SJCRH30 (cell line): ENCODE measurements at regions not wholly inside any gene's neighbourhood (a gene's known extent, or its start where the extent isn't known, plus 50 kb on each side); places are given as distances from the start of the nearest gene placed in this dataset.

Experiments used
- DNase-seq, 2 experiments: peaks; one replicate each; pipeline ENCODE4 v3.0.0-alpha.2; 2015 to 2020
- H3K27ac ChIP-seq: fragments of 250-450 bp; sonication (Bioruptor Pico); 2 replicates; pipeline ENCODE4 v1.5.1; 2020; ENCODE audit warnings: mild to moderate bottlenecking, moderate library complexity
- H3K27me3 ChIP-seq: fragments of 250-450 bp; sonication (Bioruptor Pico); 2 replicates; pipeline ENCODE4 v1.5.1; 2020; ENCODE audit warnings: mild to moderate bottlenecking, moderate library complexity
- H3K36me3 ChIP-seq: fragments of 250-450 bp; sonication (Bioruptor Pico); 2 replicates; pipeline ENCODE4 v1.5.1; 2020; ENCODE audit warnings: mild to moderate bottlenecking, moderate library complexity
- H3K4me1 ChIP-seq: fragments of 250-450 bp; sonication (Bioruptor Pico); 2 replicates; pipeline ENCODE4 v1.5.1; 2020; ENCODE audit warnings: mild to moderate bottlenecking, moderate library complexity
- H3K4me3 ChIP-seq: fragments of 250-450 bp; sonication (Bioruptor Pico); 2 replicates; pipeline ENCODE4 v1.5.1; 2020; ENCODE audit warnings: mild to moderate bottlenecking, moderate library complexity
- H3K9me3 ChIP-seq: fragments of 250-450 bp; sonication (Bioruptor Pico); replicated peaks from 2 replicates; pipeline ENCODE4 v1.5.1; 2020; ENCODE audit warnings: mild to moderate bottlenecking, moderate library complexity

DNA sequence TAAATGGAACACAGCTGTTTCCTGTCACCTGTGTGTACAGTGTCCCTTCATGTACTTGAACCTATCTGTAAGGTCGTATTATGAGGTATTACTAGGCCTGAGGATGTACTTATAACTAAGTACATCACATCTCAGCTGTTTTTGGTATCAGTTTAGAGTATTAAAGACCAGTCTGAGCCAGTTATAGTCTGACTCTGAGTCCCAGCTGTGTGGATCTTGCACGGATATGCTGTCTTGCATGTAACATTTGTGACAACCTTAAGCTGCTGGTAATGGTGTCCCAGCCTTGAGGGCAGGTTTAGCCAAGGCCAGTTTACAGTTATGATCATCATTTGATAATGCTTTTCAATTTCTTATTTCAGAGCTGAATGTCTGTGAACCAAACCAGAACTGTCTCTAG lies 496.3 kb downstream of the SLC4A3 start:
- H3K9me3 ChIP-seq = no peaks in the 10 kb centered on the region

DNA sequence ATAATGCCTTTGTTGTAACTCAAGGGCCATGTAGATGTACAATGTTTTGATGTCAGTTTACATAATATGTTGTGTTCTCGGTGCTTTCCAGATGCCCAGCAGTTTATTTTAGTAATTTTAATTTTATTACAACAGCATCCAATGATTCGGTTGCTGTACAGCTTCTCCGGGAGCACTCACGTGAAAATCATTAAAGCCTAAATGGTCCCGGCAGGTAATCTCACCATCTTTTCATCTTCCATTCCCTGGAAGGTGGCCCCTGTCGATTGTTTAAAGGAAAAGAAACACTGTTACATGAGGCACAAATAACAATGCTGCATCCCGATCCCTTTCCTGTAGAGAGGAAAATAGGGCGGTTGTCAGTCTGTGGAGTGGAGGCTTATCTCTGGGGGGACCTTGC lies 498.1 kb downstream of the SLC4A3 start:
- H3K4me3 ChIP-seq = no peak overlapping the region
- H3K27ac ChIP-seq = no peak overlapping the region
- H3K4me1 ChIP-seq = no peaks in the 10 kb centered on the region
- H3K27me3 ChIP-seq = no peaks in the 10 kb centered on the region
- H3K36me3 ChIP-seq = no peaks in the 10 kb centered on the region
- no peak for DNase-seq
- H3K9me3 ChIP-seq = no peaks in the 10 kb centered on the region

More for the DNA sequence above, 496.3 kb downstream of the SLC4A3 start:
- no peaks in the 10 kb centered on the region for H3K36me3 ChIP-seq
- no peaks in the 10 kb centered on the region for H3K27me3 ChIP-seq
- DNase-seq = no peak
- H3K4me3 ChIP-seq = no peak overlapping the region
- H3K27ac ChIP-seq = no peak overlapping the region
- H3K4me1 ChIP-seq = no peaks in the 10 kb centered on the region

DNA sequence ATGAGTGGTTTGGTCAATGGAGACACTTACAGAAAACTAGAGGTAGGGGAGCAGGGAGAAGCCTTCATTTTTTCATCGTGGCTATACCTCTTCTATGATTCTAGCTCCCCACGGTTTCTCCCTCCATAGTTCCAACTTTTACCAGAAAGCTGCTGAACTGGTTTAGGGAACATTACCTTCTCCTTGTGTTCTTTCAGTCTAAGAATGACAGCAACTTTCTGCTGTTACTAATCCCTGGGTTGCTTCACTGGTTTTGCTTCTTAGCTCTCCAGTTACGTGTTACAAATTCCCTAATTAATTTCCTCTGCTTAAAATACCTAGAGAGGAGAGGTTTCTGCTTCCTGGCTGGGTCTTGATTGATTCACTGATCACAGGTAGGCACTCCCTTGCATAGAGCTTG lies 499.9 kb downstream of the SLC4A3 start:
- H3K27me3 ChIP-seq = no peaks in the 10 kb centered on the region
- H3K36me3 ChIP-seq = no peaks in the 10 kb centered on the region
- H3K9me3 ChIP-seq = no peaks in the 10 kb centered on the region
- no peaks in the 10 kb centered on the region for H3K4me1 ChIP-seq
- no peak overlapping the region for H3K27ac ChIP-seq
- DNase-seq = no peak
- H3K4me3 ChIP-seq = no peak overlapping the region

DNA sequence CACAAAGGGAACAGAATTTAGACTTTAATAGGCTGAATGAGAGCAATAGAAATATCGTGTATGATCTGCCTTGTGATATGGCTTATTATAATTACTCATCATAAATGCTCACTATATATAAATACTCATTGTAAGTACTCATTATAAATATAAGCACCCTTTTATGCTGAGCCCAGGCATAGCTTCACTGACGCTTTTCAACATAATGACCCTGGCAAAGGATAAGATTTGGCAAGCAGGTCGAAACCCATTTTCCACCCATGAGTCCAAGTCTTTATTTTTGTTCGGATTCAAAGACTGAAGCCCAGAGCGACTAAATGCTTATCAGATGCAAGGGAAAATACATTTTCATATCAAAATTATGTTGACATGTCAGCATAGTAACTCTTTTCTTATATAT lies 500.4 kb downstream of the SLC4A3 start:
- H3K27me3 ChIP-seq = no peaks in the 10 kb centered on the region
- no peaks in the 10 kb centered on the region for H3K4me1 ChIP-seq
- no peaks in the 10 kb centered on the region for H3K9me3 ChIP-seq
- H3K36me3 ChIP-seq = no peaks in the 10 kb centered on the region
- no peak overlapping the region for H3K4me3 ChIP-seq
- DNase-seq = no peak
- no peak overlapping the region for H3K27ac ChIP-seq

DNA sequence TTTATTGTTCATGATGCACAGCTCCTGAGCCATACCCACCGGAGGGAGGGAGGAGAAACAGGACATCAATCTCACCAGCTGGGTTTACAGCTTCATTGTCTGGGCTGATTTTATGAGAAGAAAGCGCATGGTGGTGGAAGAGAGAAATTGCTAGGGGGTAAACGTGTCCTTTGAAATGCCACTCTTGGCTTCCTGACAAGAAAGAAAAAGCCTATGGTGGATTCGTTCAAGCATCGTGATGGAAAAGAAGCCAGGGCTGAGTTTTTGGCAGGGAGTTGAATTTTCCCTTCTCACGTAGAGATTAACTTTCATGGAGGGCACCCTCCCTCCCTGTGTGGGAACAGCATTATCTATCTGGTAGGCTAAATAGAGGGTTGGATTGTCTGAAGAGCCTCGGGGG lies 502.0 kb downstream of the SLC4A3 start:
- Histone ChIP-seq H3K36me3 (no peaks in the 10 kb centered on the region), H3K27ac (no peak overlapping the region), H3K27me3 (no peaks in the 10 kb centered on the region), H3K4me3 (no peak overlapping the region), H3K4me1 (no peaks in the 10 kb centered on the region), H3K9me3 (no peaks in the 10 kb centered on the region)
- no peak for DNase-seq

DNA sequence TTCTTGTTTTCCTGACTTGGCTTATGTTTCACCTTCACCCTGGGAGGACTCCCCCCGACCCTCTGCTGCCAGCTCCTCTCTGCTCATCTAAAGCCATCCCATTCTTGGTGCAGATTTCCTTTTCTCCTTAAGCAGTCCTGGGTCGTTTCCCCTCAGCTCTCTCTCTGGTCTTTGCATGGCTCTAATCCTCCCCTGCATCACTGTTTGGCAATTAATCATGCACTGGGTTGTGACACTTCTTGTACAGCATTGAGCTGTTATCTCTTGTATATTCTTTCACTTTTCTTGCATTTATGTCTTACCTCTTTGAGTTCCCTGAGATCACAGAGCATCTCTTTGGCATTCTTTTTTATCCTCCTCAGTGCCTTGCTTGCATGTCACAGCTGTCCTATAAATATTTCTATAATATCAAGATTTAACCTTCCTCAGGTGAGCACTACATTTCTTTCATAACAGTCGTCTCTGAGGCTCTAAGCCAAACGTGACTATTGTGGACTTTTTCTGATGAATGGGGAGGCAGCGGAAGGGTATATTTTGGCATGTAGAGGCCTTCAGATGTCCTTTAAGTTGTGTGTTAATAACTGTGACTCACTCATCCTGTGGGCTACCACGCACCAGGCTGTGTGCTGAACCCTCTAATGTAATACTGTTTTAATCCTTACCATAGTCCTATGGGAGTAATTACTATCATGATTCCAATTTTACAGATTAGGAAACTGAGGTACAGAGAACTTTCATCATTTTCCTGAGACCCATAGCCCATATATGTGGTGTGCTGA lies 507.5 kb downstream of the SLC4A3 start:
- Histone ChIP-seq H3K4me1 (no peaks in the 10 kb centered on the region), H3K9me3 (no peaks in the 10 kb centered on the region), H3K27me3 (no peaks in the 10 kb centered on the region), H3K36me3 (no peaks in the 10 kb centered on the region), H3K4me3 (no peak overlapping the region), H3K27ac (no peak overlapping the region)
- DNase-seq = no peak

DNA sequence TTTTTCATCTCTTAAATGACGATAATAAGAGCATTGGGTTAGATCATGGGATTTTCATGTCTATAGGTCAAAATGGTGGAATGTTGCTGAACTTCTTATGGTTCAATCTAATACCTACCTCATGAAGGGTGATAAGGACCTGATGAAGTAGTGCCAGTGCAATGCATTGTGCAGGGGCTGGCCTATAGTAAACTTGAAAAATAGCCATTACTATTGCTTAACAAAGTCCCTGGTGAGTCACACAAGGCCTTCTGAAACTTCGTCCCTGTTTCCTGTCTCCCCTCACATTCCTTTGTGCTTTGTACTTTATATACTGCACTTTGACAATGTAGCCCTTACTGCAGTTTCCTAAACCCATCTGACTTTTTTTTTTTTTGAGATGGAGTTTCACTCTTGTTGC lies 515.9 kb downstream of the SLC4A3 start:
- Histone ChIP-seq H3K4me3 (no peak overlapping the region), H3K9me3 (no peaks in the 10 kb centered on the region), H3K4me1 (no peaks in the 10 kb centered on the region), H3K27ac (no peak overlapping the region), H3K27me3 (no peaks in the 10 kb centered on the region), H3K36me3 (no peaks in the 10 kb centered on the region)
- DNase-seq = no peak

DNA sequence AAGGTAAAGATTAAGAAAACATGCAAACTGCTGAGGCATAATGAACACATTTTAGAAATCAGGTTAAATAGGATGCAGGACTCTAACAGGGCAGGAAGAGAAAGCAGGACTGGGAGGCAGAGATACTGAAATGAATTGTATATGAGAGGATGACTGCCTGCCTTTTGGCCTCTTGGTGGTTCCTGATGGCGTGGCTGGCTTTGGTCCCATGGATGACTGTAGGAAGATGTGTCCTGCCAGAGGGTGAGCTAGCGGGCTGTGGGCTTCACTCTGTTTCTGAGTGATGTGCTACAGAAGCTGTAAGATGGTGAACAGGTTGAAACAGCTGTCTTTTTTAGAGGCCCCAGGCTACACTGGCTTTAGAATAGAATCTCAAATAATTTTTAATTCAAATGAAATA lies 517.0 kb downstream of the SLC4A3 start:
- no peaks in the 10 kb centered on the region for H3K9me3 ChIP-seq
- no peaks in the 10 kb centered on the region for H3K36me3 ChIP-seq
- no peak overlapping the region for H3K4me3 ChIP-seq
- no peak overlapping the region for H3K27ac ChIP-seq
- peak in 1 of 2 experiments; percentile 7 for DNase-seq
- H3K27me3 ChIP-seq = no peaks in the 10 kb centered on the region
- H3K4me1 ChIP-seq = no peaks in the 10 kb centered on the region

DNA sequence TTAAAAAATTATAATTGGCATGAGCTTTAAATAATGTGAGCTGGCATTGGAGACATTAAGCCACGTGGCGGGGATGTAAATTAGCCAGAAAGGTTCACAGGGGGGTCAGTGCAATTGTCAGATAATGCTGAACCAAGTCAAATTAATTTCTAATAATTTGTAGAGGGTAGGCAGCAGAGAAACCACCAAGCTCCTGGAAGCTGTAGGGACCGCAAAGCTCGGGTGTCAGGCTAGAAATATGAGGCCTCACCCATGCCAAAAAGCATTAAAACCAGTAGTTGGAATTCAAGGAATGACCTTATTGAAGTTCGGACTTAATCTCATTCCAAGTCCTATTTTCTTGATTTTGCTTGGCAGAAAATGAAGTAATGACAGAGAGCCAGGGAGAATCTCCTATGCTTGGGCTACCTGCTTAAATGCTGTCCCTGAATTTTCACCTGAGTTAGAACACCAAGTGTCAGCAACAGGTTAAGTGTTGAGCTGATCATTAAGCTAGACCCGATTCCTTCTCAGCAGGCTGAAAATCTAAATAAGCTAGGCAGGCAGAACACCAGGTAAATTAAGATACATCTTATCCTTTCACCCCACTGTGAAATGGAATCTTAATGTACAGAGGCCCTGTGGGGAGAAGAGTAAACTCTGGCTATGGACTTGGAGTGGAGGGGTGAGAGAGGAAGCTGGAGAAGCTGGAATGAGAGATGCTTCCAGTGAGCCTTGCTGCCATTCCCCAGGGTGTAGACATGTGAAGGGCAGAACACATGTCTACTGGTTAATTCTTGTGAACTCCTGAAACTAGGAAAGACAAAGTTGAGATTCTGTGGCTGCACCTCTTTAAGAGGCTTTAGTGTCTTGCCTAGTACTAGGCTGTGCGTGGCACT lies 520.0 kb downstream of the SLC4A3 start:
- no peaks in the 10 kb centered on the region for H3K27me3 ChIP-seq
- no peak overlapping the region for H3K27ac ChIP-seq
- no peaks in the 10 kb centered on the region for H3K9me3 ChIP-seq
- no peak overlapping the region for H3K4me3 ChIP-seq
- peak in 1 of 2 experiments; percentile 2 for DNase-seq
- H3K4me1 ChIP-seq = no peaks in the 10 kb centered on the region
- no peaks in the 10 kb centered on the region for H3K36me3 ChIP-seq

DNA sequence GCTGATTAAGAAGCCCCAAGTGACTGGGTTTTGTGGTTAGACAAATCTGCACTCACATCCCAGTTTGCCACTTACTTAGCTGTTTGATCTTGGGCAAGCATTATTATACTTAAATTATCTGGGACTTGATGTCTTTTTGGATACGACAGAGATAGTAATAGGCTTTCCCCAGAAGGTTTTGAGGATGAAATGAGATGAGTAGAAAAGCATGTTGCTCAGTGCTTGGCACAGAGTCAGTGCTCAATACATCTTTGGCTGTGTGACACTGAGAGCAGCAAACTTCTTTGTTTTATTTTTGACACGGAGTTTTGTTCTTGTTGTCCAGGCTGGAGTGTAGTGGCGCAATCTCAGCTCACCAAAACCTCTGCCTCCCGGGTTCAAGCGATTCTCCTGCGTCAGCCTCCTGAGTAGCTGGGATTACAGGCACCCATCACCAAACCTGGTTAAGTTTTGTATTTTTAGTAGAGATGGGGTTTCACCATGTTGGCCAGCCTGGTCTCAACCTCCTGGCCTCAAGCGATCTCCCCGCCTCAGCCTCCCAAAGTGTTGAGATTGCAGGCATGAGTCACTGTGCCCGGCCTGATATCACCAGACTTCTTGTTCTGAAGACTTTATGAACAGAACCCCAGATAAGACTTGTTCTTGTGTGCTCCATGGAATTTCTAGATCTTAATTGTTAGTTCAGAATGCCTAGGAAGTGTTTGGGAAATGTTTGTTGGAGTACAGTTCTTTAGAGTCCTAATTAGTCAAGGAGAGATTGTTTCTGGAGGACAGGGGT lies 521.2 kb downstream of the SLC4A3 start:
- DNase-seq = no peak
- Histone ChIP-seq H3K4me3 (no peak overlapping the region), H3K36me3 (no peaks in the 10 kb centered on the region), H3K27me3 (no peaks in the 10 kb centered on the region), H3K4me1 (no peaks in the 10 kb centered on the region), H3K9me3 (no peaks in the 10 kb centered on the region), H3K27ac (no peak overlapping the region)

DNA sequence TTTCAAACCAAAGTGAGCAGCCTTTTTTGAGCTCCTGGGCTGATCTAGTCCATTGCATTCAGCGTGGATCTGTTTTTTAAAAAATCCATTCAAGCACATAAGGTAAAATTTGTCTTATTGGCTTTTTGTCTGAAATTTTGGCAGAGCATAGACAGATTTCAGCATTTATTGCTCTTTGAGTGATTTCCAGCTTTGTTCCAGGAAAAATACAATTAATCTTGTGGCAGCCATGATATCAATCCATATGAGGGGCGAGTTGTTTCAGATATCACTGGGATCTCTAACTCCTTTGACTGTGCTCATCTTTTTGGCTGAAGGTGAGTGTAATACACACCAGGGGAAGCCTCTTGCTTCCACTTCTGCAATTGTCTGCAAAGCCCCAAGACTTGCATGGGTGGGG lies 523.9 kb downstream of the SLC4A3 start:
- Histone ChIP-seq H3K4me1 (no peaks in the 10 kb centered on the region), H3K27ac (no peak overlapping the region), H3K36me3 (no peaks in the 10 kb centered on the region), H3K27me3 (no peaks in the 10 kb centered on the region), H3K9me3 (no peaks in the 10 kb centered on the region), H3K4me3 (no peak overlapping the region)
- DNase-seq = no peak

DNA sequence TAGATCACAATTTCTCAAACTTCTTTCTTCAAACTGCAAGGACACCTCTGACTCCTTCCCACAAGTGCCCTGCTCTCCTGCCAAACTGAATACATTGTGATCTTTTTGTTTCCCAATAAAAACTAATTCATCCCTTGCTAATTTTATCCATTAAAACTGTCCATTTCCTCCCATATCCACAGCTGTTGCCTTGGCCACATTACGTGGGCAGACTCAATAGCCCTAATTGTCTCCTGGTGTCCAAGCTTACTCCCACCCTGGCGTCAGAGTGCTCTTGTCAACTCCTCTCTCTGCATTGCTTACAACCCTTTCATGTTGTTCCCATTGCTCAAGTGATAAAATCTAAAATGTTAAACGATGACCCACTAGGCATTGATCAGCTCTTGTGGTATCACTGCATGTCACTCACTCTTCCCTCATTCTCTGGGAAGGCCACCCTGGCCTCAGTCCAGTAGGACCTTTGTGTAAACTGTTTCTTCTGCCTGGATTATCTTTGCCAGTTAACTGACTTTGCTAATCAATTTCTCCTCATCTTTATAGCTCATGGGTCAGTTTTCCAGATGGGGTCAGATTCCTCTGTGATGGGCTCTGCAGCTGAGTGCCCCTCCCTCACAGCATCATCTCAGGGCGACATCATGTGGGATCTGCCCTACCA lies 525.0 kb downstream of the SLC4A3 start:
- Histone ChIP-seq H3K9me3 (no peaks in the 10 kb centered on the region), H3K27ac (no peak overlapping the region), H3K36me3 (no peaks in the 10 kb centered on the region), H3K27me3 (no peaks in the 10 kb centered on the region), H3K4me1 (no peaks in the 10 kb centered on the region), H3K4me3 (no peak overlapping the region)
- no peak for DNase-seq

DNA sequence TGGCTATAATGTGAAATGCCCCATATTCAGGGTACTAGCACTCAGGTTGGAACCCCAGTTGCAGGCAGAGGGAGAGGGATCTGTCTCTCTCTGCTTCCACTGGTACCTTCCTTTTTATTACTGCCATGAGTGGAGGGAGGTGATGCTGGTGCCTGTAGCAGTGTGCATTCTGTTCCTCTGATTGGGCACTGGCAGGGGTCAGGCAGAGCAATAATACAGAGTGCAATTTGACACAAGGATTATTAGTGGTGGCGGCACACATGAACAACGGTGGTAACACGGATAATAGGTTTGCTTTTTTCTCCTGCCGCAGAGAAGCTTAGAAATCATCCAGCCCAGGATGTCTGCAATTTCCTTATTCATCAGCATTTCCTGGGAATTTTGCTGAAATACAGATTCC lies 525.7 kb downstream of the SLC4A3 start:
- no peaks in the 10 kb centered on the region for H3K4me1 ChIP-seq
- no peak overlapping the region for H3K27ac ChIP-seq
- no peak overlapping the region for H3K4me3 ChIP-seq
- H3K9me3 ChIP-seq = no peaks in the 10 kb centered on the region
- no peaks in the 10 kb centered on the region for H3K36me3 ChIP-seq
- no peak for DNase-seq
- no peaks in the 10 kb centered on the region for H3K27me3 ChIP-seq

DNA sequence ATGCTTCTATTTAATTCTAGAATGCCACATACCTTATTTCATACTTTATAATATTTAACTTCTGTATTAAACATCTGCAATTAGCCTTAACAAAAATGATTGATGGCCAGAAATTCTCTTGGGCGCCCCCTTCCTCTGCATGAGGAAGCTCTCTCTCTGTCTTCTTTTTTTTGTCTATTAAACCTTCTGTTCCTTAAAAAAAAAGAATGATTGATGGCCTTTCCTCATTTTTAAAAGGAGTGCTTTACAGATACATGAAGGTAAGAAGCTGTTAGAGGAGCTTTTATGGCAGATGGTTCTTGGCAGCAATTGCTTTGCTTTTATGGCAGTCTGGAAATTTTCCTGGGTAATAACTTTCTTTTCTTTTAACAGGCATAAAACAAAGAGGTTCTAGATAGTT lies 526.9 kb downstream of the SLC4A3 start:
- Histone ChIP-seq H3K9me3 (no peaks in the 10 kb centered on the region), H3K27me3 (no peaks in the 10 kb centered on the region), H3K4me1 (no peaks in the 10 kb centered on the region), H3K27ac (no peak overlapping the region), H3K36me3 (no peaks in the 10 kb centered on the region), H3K4me3 (no peak overlapping the region)
- DNase-seq = no peak
